Right lobe of liver (tissue), 4 donors: ENCODE measurements at regions not wholly inside any gene's neighbourhood (a gene's known extent, or its start where the extent isn't known, plus 50 kb on each side); places are given as distances from the start of the nearest gene placed in this dataset.

Experiments
- CTCF ChIP-seq, 4 donors: fragments of 200-600 bp in 3 of 4; fragments of 450-650 bp in 1 of 4; IDR thresholded peaks; one replicate each; pipeline versions ENCODE4 v1.5.1 to v1.8.0; 2016 to 2022; ENCODE audit warnings: antibody characterized with exemption in 4 of 4, mild to moderate bottlenecking in 2 of 4
- POLR2A ChIP-seq: fragments of 450-650 bp; IDR thresholded peaks from one replicate; pipeline ENCODE4 v1.6.1; 2017; ENCODE audit warnings: antibody characterized with exemption, mild to moderate bottlenecking
- donor health status: DM: no; HTN: no; CAD: no.
- donor health status: DM: no; HTN: no; CAD: no.
- donor health status: DM: no; HTN: yes; CAD: no.

- TF ChIP-seq CTCF (IDR thresholded peaks at IDR 0.05) (no peak), POLR2A (no peak)
These were observed 53.1 kb upstream of the ELF5 start for GRCh38 chr11:34566736-34567135.
